ENCODE measurements at regions not wholly inside any gene's neighbourhood (a gene's known extent, or its start where the extent isn't known, plus 50 kb on each side); places are given as distances from the start of the nearest gene placed in this dataset.

DNA sequence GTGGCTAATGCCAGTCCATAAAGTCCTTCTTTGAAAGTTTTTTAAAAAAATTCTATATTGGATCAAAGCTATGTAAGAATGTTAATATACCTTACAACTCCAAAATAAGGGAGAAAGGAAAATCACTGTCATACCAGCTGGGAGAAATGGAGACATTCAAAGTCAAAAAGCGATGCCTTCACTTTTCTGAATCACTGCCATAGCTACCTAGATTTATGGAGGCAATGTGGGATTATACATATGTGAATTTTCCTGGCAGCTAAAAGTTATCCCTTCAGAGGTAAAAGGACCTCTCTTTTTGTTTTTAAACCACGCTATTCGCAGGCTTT lies 59.6 kb upstream of the PDE3B start:
- Histone ChIP-seq H3K79me2 (no peaks in the 10 kb centered on the region), H3K27ac (peak overlapping the region; percentile 75), H3K36me3 (replicated peaks; ENCODE audit: insufficient read depth, low read depth) (no peaks in the 10 kb centered on the region), H3K27me3 (no peaks in the 10 kb centered on the region), H3K9me2 (replicated peaks; ENCODE audit: insufficient read depth) (no peaks in the 10 kb centered on the region), H3K9me3 (ENCODE audit: low read depth) (no peaks in the 10 kb centered on the region), H2AFZ (no peak overlapping the region), H3K4me1 (ENCODE audit: insufficient read depth) (peaks cover 26% of the 10 kb centered on the region), H4K20me1 (ENCODE audit: insufficient read depth, poor library complexity, severe bottlenecking) (no peaks in the 10 kb centered on the region), H3K4me2 (peak overlapping the region; percentile 61), H3K4me3 (no peak overlapping the region)
- whole genome bisulfite sequencing (ENCODE audit: low lambda C conversion rate, missing lambda C conversion rate), result 89% methylated on average over 3 of the region's 3 CpGs
- DNase-seq (ENCODE audit: low spot score), result no peak
- TF ChIP-seq EZH2phosphoT487 (IDR thresholded peaks at IDR 0.05; ENCODE audit: low read depth, severe bottlenecking, unreplicated experiment), result no peak

DNA sequence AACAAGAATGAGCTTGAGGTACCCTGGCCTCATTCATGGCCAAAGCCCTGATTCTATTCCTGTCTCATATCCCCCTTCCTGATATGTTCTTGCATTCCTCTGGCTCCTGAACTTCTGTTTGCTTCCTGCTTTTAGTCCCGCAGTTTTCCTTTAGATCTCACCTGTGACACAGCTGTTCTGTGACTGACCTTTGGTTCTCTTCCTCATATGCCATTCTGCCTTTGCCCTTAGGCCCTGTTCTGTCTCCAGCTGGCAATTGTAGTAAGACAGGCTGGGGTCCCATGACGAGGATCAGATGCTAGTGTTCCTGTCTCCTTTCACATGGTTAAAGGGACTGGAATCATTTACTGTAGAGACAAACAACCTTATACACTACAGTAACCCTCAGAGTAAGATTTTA lies 59.0 kb upstream of the PDE3B start:
- Histone ChIP-seq H3K36me3 (replicated peaks; ENCODE audit: insufficient read depth, low read depth) (no peaks in the 10 kb centered on the region), H3K27ac (peak overlapping the region; percentile 75), H3K4me2 (no peak overlapping the region), H3K4me3 (no peak overlapping the region), H3K9me2 (replicated peaks; ENCODE audit: insufficient read depth) (no peaks in the 10 kb centered on the region), H2AFZ (no peak overlapping the region), H3K9me3 (ENCODE audit: low read depth) (no peaks in the 10 kb centered on the region), H4K20me1 (ENCODE audit: insufficient read depth, poor library complexity, severe bottlenecking) (no peaks in the 10 kb centered on the region), H3K79me2 (no peaks in the 10 kb centered on the region), H3K4me1 (ENCODE audit: insufficient read depth) (peaks cover 26% of the 10 kb centered on the region), H3K27me3 (no peaks in the 10 kb centered on the region)
- peak; percentile 63 for DNase-seq (ENCODE audit: low spot score)
- 34% methylated on average over 2 of the region's 2 CpGs for WGBS (ENCODE audit: low lambda C conversion rate, missing lambda C conversion rate)
- TF ChIP-seq EZH2 (IDR thresholded peaks at IDR 0.05; ENCODE audit: borderline replicate concordance) (no peak), EZH2phosphoT487 (IDR thresholded peaks at IDR 0.05; ENCODE audit: low read depth, severe bottlenecking, unreplicated experiment) (no peak)
- TF ChIP-seq, protein P1, sequence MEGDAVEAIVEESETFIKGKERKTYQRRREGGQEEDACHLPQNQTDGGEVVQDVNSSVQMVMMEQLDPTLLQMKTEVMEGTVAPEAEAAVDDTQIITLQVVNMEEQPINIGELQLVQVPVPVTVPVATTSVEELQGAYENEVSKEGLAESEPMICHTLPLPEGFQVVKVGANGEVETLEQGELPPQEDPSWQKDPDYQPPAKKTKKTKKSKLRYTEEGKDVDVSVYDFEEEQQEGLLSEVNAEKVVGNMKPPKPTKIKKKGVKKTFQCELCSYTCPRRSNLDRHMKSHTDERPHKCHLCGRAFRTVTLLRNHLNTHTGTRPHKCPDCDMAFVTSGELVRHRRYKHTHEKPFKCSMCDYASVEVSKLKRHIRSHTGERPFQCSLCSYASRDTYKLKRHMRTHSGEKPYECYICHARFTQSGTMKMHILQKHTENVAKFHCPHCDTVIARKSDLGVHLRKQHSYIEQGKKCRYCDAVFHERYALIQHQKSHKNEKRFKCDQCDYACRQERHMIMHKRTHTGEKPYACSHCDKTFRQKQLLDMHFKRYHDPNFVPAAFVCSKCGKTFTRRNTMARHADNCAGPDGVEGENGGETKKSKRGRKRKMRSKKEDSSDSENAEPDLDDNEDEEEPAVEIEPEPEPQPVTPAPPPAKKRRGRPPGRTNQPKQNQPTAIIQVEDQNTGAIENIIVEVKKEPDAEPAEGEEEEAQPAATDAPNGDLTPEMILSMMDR (IDR thresholded peaks at IDR 0.05; ENCODE audit: poor library complexity), result no peak

GRCh38 chr11:14585438-14585837 lies 58.2 kb upstream of the PDE3B start:
- no peaks in the 10 kb centered on the region for H3K79me2 ChIP-seq
- H4K20me1 ChIP-seq (ENCODE audit: insufficient read depth, poor library complexity, severe bottlenecking), result no peaks in the 10 kb centered on the region
- H3K27ac ChIP-seq, result peak overlapping the region; percentile 75
- DNase-seq (ENCODE audit: low spot score), result no peak
- H2AFZ ChIP-seq, result no peak overlapping the region
- H3K9me2 ChIP-seq (replicated peaks; ENCODE audit: insufficient read depth), result no peaks in the 10 kb centered on the region
- no peaks in the 10 kb centered on the region for H3K36me3 ChIP-seq (replicated peaks; ENCODE audit: insufficient read depth, low read depth)
- no peak overlapping the region for H3K4me3 ChIP-seq
- H3K27me3 ChIP-seq, result no peaks in the 10 kb centered on the region
- WGBS (ENCODE audit: low lambda C conversion rate, missing lambda C conversion rate), result 58% methylated on average over 2 of the region's 2 CpGs
- H3K4me1 ChIP-seq (ENCODE audit: insufficient read depth), result peaks cover 26% of the 10 kb centered on the region
- no peaks in the 10 kb centered on the region for H3K9me3 ChIP-seq (ENCODE audit: low read depth)
- H3K4me2 ChIP-seq, result no peak overlapping the region
- TF ChIP-seq, protein P1 (IDR thresholded peaks at IDR 0.05; ENCODE audit: poor library complexity), result no peak
- no peak for TF ChIP-seq EZH2 (IDR thresholded peaks at IDR 0.05; ENCODE audit: borderline replicate concordance)
- no peak for TF ChIP-seq EZH2phosphoT487 (IDR thresholded peaks at IDR 0.05; ENCODE audit: low read depth, severe bottlenecking, unreplicated experiment)

GRCh38 chr11:14587258-14587657 lies 56.3 kb upstream of the PDE3B start:
- peak overlapping the region; percentile 6 for H3K27ac ChIP-seq
- H3K9me3 ChIP-seq (ENCODE audit: low read depth), result no peaks in the 10 kb centered on the region
- no peak overlapping the region for H3K4me2 ChIP-seq
- H3K36me3 ChIP-seq (replicated peaks; ENCODE audit: insufficient read depth, low read depth), result no peaks in the 10 kb centered on the region
- H3K79me2 ChIP-seq, result no peaks in the 10 kb centered on the region
- 69% methylated on average over 2 of the region's 2 CpGs for WGBS (ENCODE audit: low lambda C conversion rate, missing lambda C conversion rate)
- H2AFZ ChIP-seq, result no peak overlapping the region
- H3K4me1 ChIP-seq (ENCODE audit: insufficient read depth), result peaks cover 26% of the 10 kb centered on the region
- no peak for DNase-seq (ENCODE audit: low spot score)
- H3K27me3 ChIP-seq, result no peaks in the 10 kb centered on the region
- no peaks in the 10 kb centered on the region for H3K9me2 ChIP-seq (replicated peaks; ENCODE audit: insufficient read depth)
- TF ChIP-seq, protein P1 (IDR thresholded peaks at IDR 0.05; ENCODE audit: poor library complexity), result no peak
- TF ChIP-seq EZH2 (IDR thresholded peaks at IDR 0.05; ENCODE audit: borderline replicate concordance), result no peak
- TF ChIP-seq EZH2phosphoT487 (IDR thresholded peaks at IDR 0.05; ENCODE audit: low read depth, severe bottlenecking, unreplicated experiment), result no peak
- no peak overlapping the region for H3K4me3 ChIP-seq
- H4K20me1 ChIP-seq (ENCODE audit: insufficient read depth, poor library complexity, severe bottlenecking), result no peaks in the 10 kb centered on the region
